HFF-Myc (cell line): ENCODE measurements at regions not wholly inside any gene's neighbourhood (a gene's known extent, or its start where the extent isn't known, plus 50 kb on each side); places are given as distances from the start of the nearest gene placed in this dataset.

ENCODE experiments used
- DNase-seq: peaks from one replicate; pipeline ENCODE4 v3.0.0-alpha.2; 2011; ENCODE audit warnings: low read depth; ENCODE audit errors: extremely low read depth
- H3K4me3 ChIP-seq: replicated peaks from 2 replicates; pipeline ENCODE4 v1.5.1; 2011; ENCODE audit warnings: low read depth, mild to moderate bottlenecking, control low read depth, low read length
- TF ChIP-seq, protein P1 (sequence below): IDR thresholded peaks from 2 replicates; pipeline ENCODE4 v1.5.1; 2012; ENCODE audit warnings: mild to moderate bottlenecking, low read depth, low read length, control low read depth; ENCODE audit errors: missing control alignments

- H3K4me3 ChIP-seq: no peak overlapping the region
- DNase-seq: no peak
These were observed 344.5 kb upstream of the PCDH20 start for GRCh38 chr13:61760102-61760501.

DNA sequence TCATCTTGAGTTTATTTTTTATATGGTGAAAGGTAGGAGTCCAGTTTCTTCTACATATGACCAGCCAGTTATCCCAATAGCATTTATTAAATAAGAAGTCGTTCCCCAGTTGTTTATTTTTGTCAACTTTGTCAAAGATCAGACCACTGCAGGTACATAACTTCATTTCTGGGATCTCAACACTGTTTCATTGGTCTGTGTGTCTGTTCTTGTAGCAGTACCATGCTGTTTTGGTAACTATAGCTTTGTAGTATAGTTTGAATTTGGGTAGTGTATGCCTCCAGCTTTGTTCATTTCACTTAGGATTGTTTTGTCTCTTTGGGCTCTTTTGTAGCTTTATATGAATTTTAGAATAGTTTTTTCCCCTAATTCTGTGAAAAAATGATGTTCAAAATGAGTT lies 340.4 kb upstream of the PCDH20 start:
- no peak for DNase-seq
- TF ChIP-seq, protein P1, sequence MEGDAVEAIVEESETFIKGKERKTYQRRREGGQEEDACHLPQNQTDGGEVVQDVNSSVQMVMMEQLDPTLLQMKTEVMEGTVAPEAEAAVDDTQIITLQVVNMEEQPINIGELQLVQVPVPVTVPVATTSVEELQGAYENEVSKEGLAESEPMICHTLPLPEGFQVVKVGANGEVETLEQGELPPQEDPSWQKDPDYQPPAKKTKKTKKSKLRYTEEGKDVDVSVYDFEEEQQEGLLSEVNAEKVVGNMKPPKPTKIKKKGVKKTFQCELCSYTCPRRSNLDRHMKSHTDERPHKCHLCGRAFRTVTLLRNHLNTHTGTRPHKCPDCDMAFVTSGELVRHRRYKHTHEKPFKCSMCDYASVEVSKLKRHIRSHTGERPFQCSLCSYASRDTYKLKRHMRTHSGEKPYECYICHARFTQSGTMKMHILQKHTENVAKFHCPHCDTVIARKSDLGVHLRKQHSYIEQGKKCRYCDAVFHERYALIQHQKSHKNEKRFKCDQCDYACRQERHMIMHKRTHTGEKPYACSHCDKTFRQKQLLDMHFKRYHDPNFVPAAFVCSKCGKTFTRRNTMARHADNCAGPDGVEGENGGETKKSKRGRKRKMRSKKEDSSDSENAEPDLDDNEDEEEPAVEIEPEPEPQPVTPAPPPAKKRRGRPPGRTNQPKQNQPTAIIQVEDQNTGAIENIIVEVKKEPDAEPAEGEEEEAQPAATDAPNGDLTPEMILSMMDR: no peak
- H3K4me3 ChIP-seq: no peak overlapping the region

More at GRCh38 chr13:61760102-61760501, 344.5 kb upstream of the PCDH20 start:
- TF ChIP-seq, protein P1: no peak

- TF ChIP-seq, protein P1: no peak
- no peak for DNase-seq
- no peak overlapping the region for H3K4me3 ChIP-seq
These were observed 335.4 kb upstream of the PCDH20 start for GRCh38 chr13:61751039-61751438.

GRCh38 chr13:61738236-61738750 lies 322.6 kb upstream of the PCDH20 start:
- no peak for DNase-seq

GRCh38 chr13:61734683-61735082 lies 319.0 kb upstream of the PCDH20 start:
- TF ChIP-seq, protein P1: no peak
- H3K4me3 ChIP-seq: no peak overlapping the region
- DNase-seq: no peak

More at GRCh38 chr13:61738236-61738750, 322.6 kb upstream of the PCDH20 start:
- H3K4me3 ChIP-seq: no peak overlapping the region
- TF ChIP-seq, protein P1: no peak

DNA sequence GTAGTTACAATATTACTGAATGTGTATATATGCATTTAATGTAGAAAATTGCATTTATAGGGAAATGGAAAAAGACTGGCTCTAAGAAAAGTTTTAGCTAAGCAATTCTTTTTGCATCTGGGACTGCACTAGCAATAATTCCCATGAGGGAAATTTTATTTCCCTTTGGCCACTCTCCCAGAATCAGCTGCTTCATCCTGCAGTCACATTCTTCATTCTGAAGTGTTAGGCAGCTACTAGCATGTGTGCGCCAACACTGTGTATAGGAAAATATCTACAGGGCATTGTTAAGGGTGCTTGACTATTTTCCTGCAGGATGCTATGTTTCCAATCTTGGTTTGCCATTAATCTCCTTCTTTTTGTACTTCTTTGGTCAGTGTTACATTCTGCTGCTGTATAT lies 312.8 kb upstream of the PCDH20 start:
- no peak for DNase-seq
- TF ChIP-seq, protein P1: no peak
- H3K4me3 ChIP-seq: no peak overlapping the region

DNA sequence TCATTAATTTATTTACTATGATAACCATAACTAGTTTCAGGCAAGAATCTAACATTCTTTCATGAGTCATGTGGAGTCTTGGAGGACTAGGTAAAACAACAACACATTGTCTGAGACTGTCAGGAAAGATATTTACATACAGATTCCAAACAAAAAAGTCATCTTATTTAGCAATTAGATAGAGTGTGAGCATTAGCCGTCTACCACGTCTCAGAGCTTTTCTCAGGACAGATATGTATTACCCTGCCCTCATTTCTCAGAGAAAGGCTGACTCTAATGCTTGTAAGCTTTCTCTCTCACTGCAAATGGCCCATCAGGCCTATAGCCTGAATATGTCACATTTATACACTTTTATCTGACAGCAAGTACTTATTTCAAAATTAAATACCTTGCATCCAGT lies 312.1 kb upstream of the PCDH20 start:
- no peak for DNase-seq
- H3K4me3 ChIP-seq: no peak overlapping the region

More for the DNA sequence above, 312.1 kb upstream of the PCDH20 start:
- TF ChIP-seq, protein P1: no peak
